ENCODE measurements at regions not wholly inside any gene's neighbourhood (a gene's known extent, or its start where the extent isn't known, plus 50 kb on each side); places are given as distances from the start of the nearest gene placed in this dataset.

DNA sequence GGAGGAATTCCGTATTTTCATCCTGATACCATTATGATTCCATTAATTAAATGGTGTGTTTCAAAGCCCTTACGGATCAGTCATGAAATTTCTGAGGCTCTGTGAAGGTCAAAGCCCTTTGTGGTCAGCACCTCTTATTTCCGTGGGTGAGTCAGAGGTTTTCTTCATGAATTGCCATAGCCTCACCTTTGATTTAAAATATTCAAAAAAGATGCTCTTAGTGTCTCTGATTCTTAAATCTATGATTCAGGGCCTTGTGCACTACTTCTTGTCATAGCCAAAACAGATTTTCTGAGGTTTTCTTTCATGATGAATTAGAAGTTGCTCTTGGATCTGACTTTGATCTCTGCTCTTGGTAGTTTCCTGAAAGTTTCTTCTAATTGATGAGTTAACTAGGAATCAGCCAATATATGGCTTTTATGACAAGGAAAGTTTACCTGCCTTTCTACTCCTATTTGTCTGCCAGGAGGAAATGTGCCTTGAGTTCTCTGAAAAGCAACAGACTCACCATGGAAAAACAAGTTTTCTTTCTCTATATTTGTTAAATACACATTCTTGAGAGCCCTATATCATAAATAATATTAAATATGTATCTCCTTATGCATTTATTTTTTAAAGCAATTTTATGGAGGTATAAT, 613.0 kb downstream of the UTRN start:
- TF ChIP-seq, protein P1, sequence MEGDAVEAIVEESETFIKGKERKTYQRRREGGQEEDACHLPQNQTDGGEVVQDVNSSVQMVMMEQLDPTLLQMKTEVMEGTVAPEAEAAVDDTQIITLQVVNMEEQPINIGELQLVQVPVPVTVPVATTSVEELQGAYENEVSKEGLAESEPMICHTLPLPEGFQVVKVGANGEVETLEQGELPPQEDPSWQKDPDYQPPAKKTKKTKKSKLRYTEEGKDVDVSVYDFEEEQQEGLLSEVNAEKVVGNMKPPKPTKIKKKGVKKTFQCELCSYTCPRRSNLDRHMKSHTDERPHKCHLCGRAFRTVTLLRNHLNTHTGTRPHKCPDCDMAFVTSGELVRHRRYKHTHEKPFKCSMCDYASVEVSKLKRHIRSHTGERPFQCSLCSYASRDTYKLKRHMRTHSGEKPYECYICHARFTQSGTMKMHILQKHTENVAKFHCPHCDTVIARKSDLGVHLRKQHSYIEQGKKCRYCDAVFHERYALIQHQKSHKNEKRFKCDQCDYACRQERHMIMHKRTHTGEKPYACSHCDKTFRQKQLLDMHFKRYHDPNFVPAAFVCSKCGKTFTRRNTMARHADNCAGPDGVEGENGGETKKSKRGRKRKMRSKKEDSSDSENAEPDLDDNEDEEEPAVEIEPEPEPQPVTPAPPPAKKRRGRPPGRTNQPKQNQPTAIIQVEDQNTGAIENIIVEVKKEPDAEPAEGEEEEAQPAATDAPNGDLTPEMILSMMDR (IDR thresholded peaks at IDR 0.05) = no peak
- no peak for TF ChIP-seq POLR2A (IDR thresholded peaks at IDR 0.05)

Data from Peyer's patch (tissue), 4 donors.